ENCODE measurements at regions not wholly inside any gene's neighbourhood (a gene's known extent, or its start where the extent isn't known, plus 50 kb on each side); places are given as distances from the start of the nearest gene placed in this dataset.

- ChIA-PET POLR2A (ENCODE audit: partially characterized antibody) (no interaction called here), CTCF (ENCODE audit: partially characterized antibody) (interaction anchor here (0.6 to 1.6 kb wide), 9 partner anchors 9 to 345 kb away, joined by 3 to 6 read pairs (median 3); no protein-coding TSS in a partner anchor)
- Histone ChIP-seq H3K79me1 (ENCODE audit: low read depth, low read length) (no peaks in the 10 kb centered on the region; the same call in 1 of the 2 replicates), H3K14ac (ENCODE audit: insufficient read length) (no peak overlapping the region), H3K4me1 (replicated peaks in 1 of 4; ENCODE audit: control insufficient read depth in 3 of 4, insufficient read depth in 4 of 4, low read length in 3 of 4) (no peaks in the 10 kb centered on the region), H2AK5ac (ENCODE audit: low read depth, low read length) (no peak overlapping the region), H2BK15ac (ENCODE audit: low read length) (no peak overlapping the region), H4K5ac (ENCODE audit: insufficient read length, low read depth, low read length) (no peak overlapping the region), H3K9me3 (ENCODE audit: insufficient read depth in 2 of 2, low read depth in 1 of 2, low read length in 1 of 2) (no peaks in the 10 kb centered on the region), H2BK20ac (ENCODE audit: low read length) (no peak overlapping the region), H3K56ac (replicated peaks; ENCODE audit: insufficient read length, low read depth, low read length) (no peak overlapping the region), H3K23me2 (ENCODE audit: low read depth, low read length) (no peaks in the 10 kb centered on the region), H4K20me1 (replicated peaks in 1 of 2; ENCODE audit: control insufficient read depth in 1 of 2, insufficient read depth in 2 of 2, low read length in 2 of 2) (peaks cover 0 to 3% of the 10 kb centered on the region in 2 experiments), H4K8ac (ENCODE audit: extremely low read depth, insufficient read depth, low read length) (no peak overlapping the region), H3K36me3 (ENCODE audit: control insufficient read depth in 2 of 4, insufficient read depth in 4 of 4, low read length in 3 of 4) (no peaks in the 10 kb centered on the region), H3K18ac (ENCODE audit: extremely low read depth, low read length) (no peak overlapping the region), H3K4me2 (ENCODE audit: insufficient read depth in 1 of 2, low read depth in 2 of 2, low read length in 2 of 2) (no peak overlapping the region), H3K4ac (replicated peaks; ENCODE audit: insufficient read length, low read depth, low read length) (no peak overlapping the region), H3K27me3 (replicated peaks in 1 of 4; ENCODE audit: control insufficient read depth in 3 of 4, extremely low read depth in 1 of 4, insufficient read depth in 3 of 4, low read length in 3 of 4) (no peaks in the 10 kb centered on the region; a peak in 1 of 7 replicates), H3K4me3 (ENCODE audit: extremely low read depth in 1 of 4, insufficient read depth in 2 of 4, low read depth in 3 of 4, low read length in 4 of 4) (no peak overlapping the region), H2AFZ (ENCODE audit: low read length) (no peak overlapping the region), H4K91ac (replicated peaks; ENCODE audit: insufficient read length, low read length) (no peak overlapping the region), H2BK12ac (ENCODE audit: low read depth, low read length) (no peak overlapping the region), H2BK120ac (replicated peaks; ENCODE audit: low read depth, low read length) (no peak overlapping the region), H3K23ac (ENCODE audit: insufficient read length) (no peak overlapping the region), H3K79me2 (ENCODE audit: control insufficient read depth in 1 of 2, insufficient read depth in 2 of 2, low read length in 2 of 2) (no peaks in the 10 kb centered on the region), H3K27ac (ENCODE audit: low read depth, low read length) (no peak overlapping the region), H3K9ac (replicated peaks in 1 of 4; ENCODE audit: extremely low read depth in 1 of 4, low read depth in 3 of 4, low read length in 3 of 4) (no peak overlapping the region), H2BK5ac (ENCODE audit: low read depth, low read length) (no peak overlapping the region)
- FAIRE-seq (no peak), DNase-seq (ENCODE audit: low read depth in 1 of 2, low spot score in 2 of 2) (no peak)
- WGBS, 2 experiments (ENCODE audit: extremely low coverage in 1 of 2, insufficient coverage in 1 of 2, insufficient read length in 1 of 2, insufficient replicate concordance in 2 of 2, low coverage in 1 of 2, low lambda C conversion rate in 2 of 2, missing lambda C conversion rate in 1 of 2) = 92% methylated on average over 4 of the region's 4 CpGs; no CpG with 5 or more reads in 1 of the 2 experiments
- TF ChIP-seq EP300 (IDR thresholded peaks at IDR 0.05; ENCODE audit: borderline replicate concordance in 1 of 2, low read depth in 2 of 2, low read length in 2 of 2) (no peak), BRCA1 (IDR thresholded peaks at IDR 0.05; ENCODE audit: low read depth, low read length) (no peak), SP1 (IDR thresholded peaks at IDR 0.05; ENCODE audit: low read depth, low read length) (no peak), JUN (IDR thresholded peaks at IDR 0.05; ENCODE audit: low read depth, low read length) (no peak), RFX5 (IDR thresholded peaks at IDR 0.05; ENCODE audit: borderline replicate concordance, low read depth, low read length) (no peak), SRF (IDR thresholded peaks at IDR 0.05; ENCODE audit: low read depth, low read length) (no peak), MAX (IDR thresholded peaks at IDR 0.05) (no peak), SIRT6 (IDR thresholded peaks at IDR 0.05; ENCODE audit: low read length) (no peak)
Observed at GRCh38 chr12:107475900-107476299, 209.7 kb upstream of the PWP1 start.

Measured in H1 (cell line).